ENCODE measurements at regions not wholly inside any gene's neighbourhood (a gene's known extent, or its start where the extent isn't known, plus 50 kb on each side); places are given as distances from the start of the nearest gene placed in this dataset.

DNA sequence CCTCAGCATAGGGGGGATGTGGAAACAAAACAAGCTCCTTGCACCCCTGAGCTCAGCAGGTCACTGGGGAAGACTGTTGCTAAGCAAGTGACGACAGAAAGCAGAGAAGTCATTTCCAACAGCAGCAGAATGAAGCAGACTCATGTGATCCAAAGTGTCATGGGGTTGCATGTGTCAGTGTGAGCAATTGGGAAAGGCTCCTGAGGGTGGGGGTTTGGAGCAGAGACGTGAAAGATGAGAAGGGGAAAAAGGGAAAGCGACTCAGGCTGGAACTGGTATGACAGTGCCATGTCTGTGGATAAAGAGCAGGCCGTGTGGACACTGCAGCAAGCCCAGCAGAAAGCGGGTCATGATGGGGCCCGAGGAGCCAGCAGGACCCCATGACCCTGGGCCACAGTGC, 363.9 kb downstream of the PREX1 start:
- TF ChIP-seq ZNF8 (CRISPR knock-in tag; IDR thresholded peaks at IDR 0.05) (no peak), OSR1 (CRISPR knock-in tag; IDR thresholded peaks at IDR 0.05) (no peak), PATZ1 (CRISPR knock-in tag; IDR thresholded peaks at IDR 0.05; ENCODE audit: borderline replicate concordance) (no peak), CSDC2 (CRISPR knock-in tag; IDR thresholded peaks at IDR 0.05) (no peak), BACH2 (CRISPR knock-in tag; IDR thresholded peaks at IDR 0.05; ENCODE audit: borderline replicate concordance) (no peak), RARB (CRISPR knock-in tag; IDR thresholded peaks at IDR 0.05) (no peak)
- TF ChIP-seq, protein P1, sequence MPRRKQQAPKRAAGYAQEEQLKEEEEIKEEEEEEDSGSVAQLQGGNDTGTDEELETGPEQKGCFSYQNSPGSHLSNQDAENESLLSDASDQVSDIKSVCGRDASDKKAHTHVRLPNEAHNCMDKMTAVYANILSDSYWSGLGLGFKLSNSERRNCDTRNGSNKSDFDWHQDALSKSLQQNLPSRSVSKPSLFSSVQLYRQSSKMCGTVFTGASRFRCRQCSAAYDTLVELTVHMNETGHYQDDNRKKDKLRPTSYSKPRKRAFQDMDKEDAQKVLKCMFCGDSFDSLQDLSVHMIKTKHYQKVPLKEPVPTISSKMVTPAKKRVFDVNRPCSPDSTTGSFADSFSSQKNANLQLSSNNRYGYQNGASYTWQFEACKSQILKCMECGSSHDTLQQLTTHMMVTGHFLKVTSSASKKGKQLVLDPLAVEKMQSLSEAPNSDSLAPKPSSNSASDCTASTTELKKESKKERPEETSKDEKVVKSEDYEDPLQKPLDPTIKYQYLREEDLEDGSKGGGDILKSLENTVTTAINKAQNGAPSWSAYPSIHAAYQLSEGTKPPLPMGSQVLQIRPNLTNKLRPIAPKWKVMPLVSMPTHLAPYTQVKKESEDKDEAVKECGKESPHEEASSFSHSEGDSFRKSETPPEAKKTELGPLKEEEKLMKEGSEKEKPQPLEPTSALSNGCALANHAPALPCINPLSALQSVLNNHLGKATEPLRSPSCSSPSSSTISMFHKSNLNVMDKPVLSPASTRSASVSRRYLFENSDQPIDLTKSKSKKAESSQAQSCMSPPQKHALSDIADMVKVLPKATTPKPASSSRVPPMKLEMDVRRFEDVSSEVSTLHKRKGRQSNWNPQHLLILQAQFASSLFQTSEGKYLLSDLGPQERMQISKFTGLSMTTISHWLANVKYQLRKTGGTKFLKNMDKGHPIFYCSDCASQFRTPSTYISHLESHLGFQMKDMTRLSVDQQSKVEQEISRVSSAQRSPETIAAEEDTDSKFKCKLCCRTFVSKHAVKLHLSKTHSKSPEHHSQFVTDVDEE (CRISPR knock-in tag; IDR thresholded peaks at IDR 0.05): no peak
- TF ChIP-seq, protein P2, sequence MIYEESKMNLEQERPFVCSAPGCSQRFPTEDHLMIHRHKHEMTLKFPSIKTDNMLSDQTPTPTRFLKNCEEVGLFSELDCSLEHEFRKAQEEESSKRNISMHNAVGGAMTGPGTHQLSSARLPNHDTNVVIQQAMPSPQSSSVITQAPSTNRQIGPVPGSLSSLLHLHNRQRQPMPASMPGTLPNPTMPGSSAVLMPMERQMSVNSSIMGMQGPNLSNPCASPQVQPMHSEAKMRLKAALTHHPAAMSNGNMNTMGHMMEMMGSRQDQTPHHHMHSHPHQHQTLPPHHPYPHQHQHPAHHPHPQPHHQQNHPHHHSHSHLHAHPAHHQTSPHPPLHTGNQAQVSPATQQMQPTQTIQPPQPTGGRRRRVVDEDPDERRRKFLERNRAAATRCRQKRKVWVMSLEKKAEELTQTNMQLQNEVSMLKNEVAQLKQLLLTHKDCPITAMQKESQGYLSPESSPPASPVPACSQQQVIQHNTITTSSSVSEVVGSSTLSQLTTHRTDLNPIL (CRISPR knock-in tag; IDR thresholded peaks at IDR 0.05; ENCODE audit: low read depth): no peak
- ATAC-seq: no peak

GRCh38 chr20:48463096-48463720, 364.6 kb downstream of the PREX1 start:
- TF ChIP-seq ZFP30 (CRISPR knock-in tag; IDR thresholded peaks at IDR 0.05) (no peak), OSR1 (CRISPR knock-in tag; IDR thresholded peaks at IDR 0.05) (no peak), ESRRG (CRISPR knock-in tag; IDR thresholded peaks at IDR 0.05) (no peak), ZNF8 (CRISPR knock-in tag; IDR thresholded peaks at IDR 0.05) (no peak), SNAI2 (CRISPR knock-in tag; IDR thresholded peaks at IDR 0.05) (no peak), CSDC2 (CRISPR knock-in tag; IDR thresholded peaks at IDR 0.05) (no peak), TOX (CRISPR knock-in tag; IDR thresholded peaks at IDR 0.05; ENCODE audit: borderline replicate concordance) (no peak), ZNF565 (CRISPR knock-in tag; conservative IDR thresholded peaks at IDR 0.05; ENCODE audit: low read depth) (no peak), GLIS3 (CRISPR knock-in tag; IDR thresholded peaks at IDR 0.05) (no peak), ISL1 (CRISPR knock-in tag; IDR thresholded peaks at IDR 0.05) (no peak), PATZ1 (CRISPR knock-in tag; IDR thresholded peaks at IDR 0.05; ENCODE audit: borderline replicate concordance) (no peak), ZC3H10 (CRISPR knock-in tag; IDR thresholded peaks at IDR 0.05) (no peak), ARNTL (CRISPR knock-in tag; IDR thresholded peaks at IDR 0.05; ENCODE audit: borderline replicate concordance, low read depth) (no peak), ZNF70 (CRISPR knock-in tag; IDR thresholded peaks at IDR 0.05) (no peak)
- TF ChIP-seq, protein P2 (CRISPR knock-in tag; IDR thresholded peaks at IDR 0.05; ENCODE audit: low read depth): no peak
- no peak for ATAC-seq

DNA sequence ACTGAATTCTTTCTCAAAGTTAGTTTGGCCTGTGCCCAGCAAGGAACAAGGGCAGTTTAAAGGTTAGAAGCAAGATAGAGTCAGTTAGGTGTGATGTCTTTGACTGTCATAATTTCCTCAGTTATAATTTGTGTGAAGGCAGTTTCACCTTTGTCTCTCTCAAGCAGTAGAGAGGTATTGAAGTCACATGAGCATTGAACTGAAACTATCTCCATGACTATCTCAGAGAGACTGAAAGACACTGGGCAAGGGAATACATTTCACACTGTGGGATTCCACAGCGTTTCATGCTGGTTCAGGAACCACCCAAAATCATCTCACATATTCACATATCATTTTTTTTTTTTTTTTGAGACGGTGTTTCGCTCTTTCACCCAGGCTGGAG, 366.1 kb downstream of the PREX1 start:
- TF ChIP-seq ZNF565 (CRISPR knock-in tag; conservative IDR thresholded peaks at IDR 0.05; ENCODE audit: low read depth) (no peak), ZFP3 (CRISPR knock-in tag; IDR thresholded peaks at IDR 0.05) (no peak), ZNF8 (CRISPR knock-in tag; IDR thresholded peaks at IDR 0.05) (no peak), SNAI2 (CRISPR knock-in tag; IDR thresholded peaks at IDR 0.05) (no peak), GLIS3 (CRISPR knock-in tag; IDR thresholded peaks at IDR 0.05) (no peak), PPARA (CRISPR knock-in tag; IDR thresholded peaks at IDR 0.05; ENCODE audit: borderline replicate concordance) (no peak), OSR1 (CRISPR knock-in tag; IDR thresholded peaks at IDR 0.05) (no peak), ZFP30 (CRISPR knock-in tag; IDR thresholded peaks at IDR 0.05) (no peak), ZNF70 (CRISPR knock-in tag; IDR thresholded peaks at IDR 0.05) (no peak)
- ATAC-seq: no peak

Measured in SK-N-SH treated with all-trans-retinoic acid at 6 μM for 48 hours (cell line).